ENCODE measurements at regions not wholly inside any gene's neighbourhood (a gene's known extent, or its start where the extent isn't known, plus 50 kb on each side); places are given as distances from the start of the nearest gene placed in this dataset.

GRCh38 chr5:99305045-99305580, 376.3 kb upstream of the CHD1 start:
- H3K4me1 ChIP-seq (ENCODE audit: control insufficient read depth, low read length): no peaks in the 10 kb centered on the region
- H3K9me2 ChIP-seq (replicated peaks; ENCODE audit: control insufficient read depth, low read length): no peaks in the 10 kb centered on the region
- H3K4me2 ChIP-seq (ENCODE audit: low read length): no peak overlapping the region
- no peak for TF ChIP-seq CTCF (IDR thresholded peaks at IDR 0.05; ENCODE audit: low read depth, low read length, poor library complexity, severe bottlenecking)
- no peak for TF ChIP-seq EZH2phosphoT487 (IDR thresholded peaks at IDR 0.05; ENCODE audit: borderline replicate concordance, low read length)
- no peaks in the 10 kb centered on the region for H3K9me3 ChIP-seq (ENCODE audit: control insufficient read depth, insufficient read depth, low read length)
- H3K27ac ChIP-seq (ENCODE audit: low read depth, low read length): no peak overlapping the region
- H3K4me3 ChIP-seq (ENCODE audit: low read length): no peak overlapping the region
- no peaks in the 10 kb centered on the region for H3K36me3 ChIP-seq (ENCODE audit: control insufficient read depth, low read length)
- H3K27me3 ChIP-seq (ENCODE audit: control insufficient read depth, low read length): no peaks in the 10 kb centered on the region
- H4K20me1 ChIP-seq (ENCODE audit: control insufficient read depth, insufficient read depth, low read depth, low read length): no peaks in the 10 kb centered on the region
- H3F3A ChIP-seq (ENCODE audit: control insufficient read depth, insufficient read depth): no peaks in the 10 kb centered on the region
- no peaks in the 10 kb centered on the region for H3K79me2 ChIP-seq (ENCODE audit: control insufficient read depth, low read length)

DNA sequence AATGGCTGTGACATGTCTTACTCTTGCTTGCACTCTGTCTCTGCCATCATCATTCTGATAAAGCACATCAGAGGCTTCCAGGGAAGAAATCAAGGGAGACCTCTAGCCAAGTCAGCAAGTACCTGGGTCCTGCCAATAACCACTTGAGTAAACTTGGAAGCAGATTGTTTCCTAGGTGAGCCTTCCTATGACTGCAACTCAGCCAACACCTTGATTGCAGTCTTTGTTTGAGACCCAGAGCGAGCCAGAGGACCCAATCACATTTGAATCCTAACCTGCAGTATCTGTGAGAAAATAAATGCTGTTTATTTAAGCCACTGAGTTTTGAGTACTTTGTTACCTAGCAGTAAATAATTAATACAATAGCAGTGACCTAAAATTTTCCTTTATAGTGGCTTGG, 356.8 kb upstream of the CHD1 start:
- Histone ChIP-seq H3K36me3 (ENCODE audit: control insufficient read depth, low read length) (no peaks in the 10 kb centered on the region), H3K27me3 (ENCODE audit: control insufficient read depth, low read length) (no peaks in the 10 kb centered on the region), H3K9me3 (ENCODE audit: control insufficient read depth, insufficient read depth, low read length) (no peaks in the 10 kb centered on the region), H3F3A (ENCODE audit: control insufficient read depth, insufficient read depth) (no peaks in the 10 kb centered on the region), H3K9me2 (replicated peaks; ENCODE audit: control insufficient read depth, low read length) (no peaks in the 10 kb centered on the region), H3K79me2 (ENCODE audit: control insufficient read depth, low read length) (no peaks in the 10 kb centered on the region), H3K4me2 (ENCODE audit: low read length) (no peak overlapping the region), H3K4me3 (ENCODE audit: low read length) (no peak overlapping the region), H3K27ac (ENCODE audit: low read depth, low read length) (no peak overlapping the region), H4K20me1 (ENCODE audit: control insufficient read depth, insufficient read depth, low read depth, low read length) (no peaks in the 10 kb centered on the region), H3K4me1 (ENCODE audit: control insufficient read depth, low read length) (no peaks in the 10 kb centered on the region)
- no peak for TF ChIP-seq CTCF (IDR thresholded peaks at IDR 0.05; ENCODE audit: low read depth, low read length, poor library complexity, severe bottlenecking)
- no peak for TF ChIP-seq EZH2phosphoT487 (IDR thresholded peaks at IDR 0.05; ENCODE audit: borderline replicate concordance, low read length)

- Histone ChIP-seq H3K36me3 (ENCODE audit: control insufficient read depth, low read length) (no peaks in the 10 kb centered on the region), H3K79me2 (ENCODE audit: control insufficient read depth, low read length) (no peaks in the 10 kb centered on the region), H3K4me2 (ENCODE audit: low read length) (no peak overlapping the region), H3K9me2 (replicated peaks; ENCODE audit: control insufficient read depth, low read length) (no peaks in the 10 kb centered on the region), H3K27ac (ENCODE audit: low read depth, low read length) (no peak overlapping the region), H3K9me3 (ENCODE audit: control insufficient read depth, insufficient read depth, low read length) (no peaks in the 10 kb centered on the region), H3K4me1 (ENCODE audit: control insufficient read depth, low read length) (no peaks in the 10 kb centered on the region), H3F3A (ENCODE audit: control insufficient read depth, insufficient read depth) (no peaks in the 10 kb centered on the region), H3K27me3 (ENCODE audit: control insufficient read depth, low read length) (no peaks in the 10 kb centered on the region), H3K4me3 (ENCODE audit: low read length) (no peak overlapping the region), H4K20me1 (ENCODE audit: control insufficient read depth, insufficient read depth, low read depth, low read length) (no peaks in the 10 kb centered on the region)
- TF ChIP-seq EZH2phosphoT487 (IDR thresholded peaks at IDR 0.05; ENCODE audit: borderline replicate concordance, low read length) (no peak), CTCF (IDR thresholded peaks at IDR 0.05; ENCODE audit: low read depth, low read length, poor library complexity, severe bottlenecking) (no peak)
Measured at GRCh38 chr5:99275128-99275527, 346.3 kb upstream of the CHD1 start.
